ENCODE measurements at regions not wholly inside any gene's neighbourhood (a gene's known extent, or its start where the extent isn't known, plus 50 kb on each side); places are given as distances from the start of the nearest gene placed in this dataset.

DNA sequence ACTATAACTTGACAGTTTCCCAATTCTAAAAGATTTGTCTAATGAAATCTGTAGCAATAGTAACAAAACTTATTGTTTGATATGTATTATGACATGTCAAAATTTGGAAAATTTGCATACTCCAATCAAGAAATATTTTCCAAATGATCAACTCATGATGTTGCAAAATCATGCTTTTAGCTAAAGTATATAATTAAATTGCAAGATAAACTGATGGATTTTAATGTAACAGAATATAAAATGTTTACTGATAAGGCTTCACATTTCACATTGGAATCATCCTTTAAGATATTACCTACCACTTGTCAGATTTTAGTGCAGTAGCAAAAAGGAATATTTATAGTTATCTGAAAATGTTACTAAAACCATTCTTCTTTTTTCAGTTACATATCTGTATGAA is 421.9 kb upstream of the SEMA3D start:
- no peak overlapping the region for H3K4me3 ChIP-seq (ENCODE audit: low read depth, low read length)
- no peak for TF ChIP-seq CTCF (IDR thresholded peaks at IDR 0.05; ENCODE audit: borderline replicate concordance, insufficient read depth, low read depth, low read length)

DNA sequence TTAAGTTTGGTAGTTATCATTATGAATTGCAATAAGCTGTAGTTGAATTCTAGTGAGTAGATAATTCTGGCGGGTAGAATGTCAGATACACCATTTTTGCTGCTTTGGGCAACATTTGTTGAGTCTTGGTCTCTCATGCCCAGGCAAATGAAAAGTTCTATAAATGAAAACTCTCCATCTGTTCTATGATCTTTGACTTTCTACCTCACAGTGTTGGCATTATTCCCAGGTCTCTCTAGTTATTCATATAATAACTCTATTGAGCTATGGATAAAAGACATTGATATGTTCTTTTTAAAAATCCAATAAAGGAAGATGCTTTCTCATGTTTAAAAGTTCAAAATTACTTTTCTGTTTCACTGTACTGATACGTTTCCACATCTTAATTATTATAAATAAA is 415.3 kb upstream of the SEMA3D start:
- no peak for TF ChIP-seq CTCF (IDR thresholded peaks at IDR 0.05; ENCODE audit: borderline replicate concordance, insufficient read depth, low read depth, low read length)
- no peak overlapping the region for H3K4me3 ChIP-seq (ENCODE audit: low read depth, low read length)

DNA sequence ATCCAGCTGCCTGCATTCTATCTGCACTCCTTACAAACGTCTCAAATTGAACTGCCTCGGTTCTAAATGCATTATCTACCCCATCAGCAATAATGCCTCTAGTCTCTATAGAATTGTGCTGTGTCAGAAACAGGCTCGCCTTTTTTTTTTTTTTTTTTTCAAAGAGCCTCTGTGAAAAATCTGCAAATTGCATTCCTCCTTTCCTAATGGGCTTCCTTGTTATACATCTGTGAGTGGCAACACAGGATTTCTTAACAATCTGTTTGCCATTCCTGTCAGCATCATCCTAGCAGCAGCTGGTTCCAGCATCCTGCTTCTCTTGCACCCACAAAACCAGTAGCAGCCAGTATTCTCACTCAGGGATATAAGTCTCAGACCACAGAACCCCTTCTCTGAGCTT is 413.5 kb upstream of the SEMA3D start:
- TF ChIP-seq CTCF (IDR thresholded peaks at IDR 0.05; ENCODE audit: borderline replicate concordance, insufficient read depth, low read depth, low read length): no peak
- no peak overlapping the region for H3K4me3 ChIP-seq (ENCODE audit: low read depth, low read length)

GRCh38 chr7:85596827-85597226 is 410.0 kb upstream of the SEMA3D start:
- TF ChIP-seq CTCF (IDR thresholded peaks at IDR 0.05; ENCODE audit: borderline replicate concordance, insufficient read depth, low read depth, low read length): no peak
- H3K4me3 ChIP-seq (ENCODE audit: low read depth, low read length): no peak overlapping the region

DNA sequence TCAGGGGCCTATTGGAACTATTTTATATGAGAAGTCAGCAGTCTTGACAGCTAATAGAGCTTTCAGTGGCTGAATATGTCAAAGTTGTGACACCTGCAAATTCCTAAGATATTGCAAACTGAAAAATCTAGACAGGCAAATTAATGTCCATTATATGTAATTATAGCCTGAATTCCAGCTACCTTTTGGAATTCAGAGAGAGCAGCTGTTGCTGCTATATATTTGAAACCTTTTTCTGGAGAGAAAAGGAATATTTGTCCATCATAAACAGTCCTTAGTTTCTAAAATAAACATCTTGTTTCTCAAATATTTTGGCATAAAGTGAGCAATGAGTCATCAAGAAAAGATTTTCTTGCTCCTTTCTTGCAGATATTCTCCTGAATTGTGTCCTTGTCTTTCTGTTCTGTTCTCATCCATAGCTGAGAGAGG is 408.9 kb upstream of the SEMA3D start:
- TF ChIP-seq CTCF (IDR thresholded peaks at IDR 0.05; ENCODE audit: borderline replicate concordance, insufficient read depth, low read depth, low read length): no peak
- no peak overlapping the region for H3K4me3 ChIP-seq (ENCODE audit: low read depth, low read length)

DNA sequence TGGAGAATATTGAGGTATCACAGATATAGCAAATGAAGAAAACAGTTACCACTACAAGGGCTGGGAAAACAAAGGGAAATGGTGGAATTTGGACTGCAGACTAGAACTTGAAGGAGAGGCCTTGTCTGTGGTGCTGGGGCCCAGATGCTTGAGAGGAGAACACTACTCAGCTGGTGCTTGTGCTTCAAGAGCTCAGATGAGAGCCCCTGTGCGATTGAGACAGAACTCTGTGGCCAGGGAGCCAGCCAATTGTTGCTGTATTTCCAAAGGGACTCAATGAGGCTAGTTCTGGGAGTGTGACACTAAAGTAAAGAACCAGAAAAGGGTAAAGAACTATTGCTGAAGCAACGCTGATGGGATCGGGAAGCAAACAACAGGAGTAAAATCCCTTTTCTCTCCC is 406.5 kb upstream of the SEMA3D start:
- no peak for TF ChIP-seq CTCF (IDR thresholded peaks at IDR 0.05; ENCODE audit: borderline replicate concordance, insufficient read depth, low read depth, low read length)
- H3K4me3 ChIP-seq (ENCODE audit: low read depth, low read length): no peak overlapping the region

GRCh38 chr7:85587785-85588184 is 400.9 kb upstream of the SEMA3D start:
- no peak overlapping the region for H3K4me3 ChIP-seq (ENCODE audit: low read depth, low read length)
- no peak for TF ChIP-seq CTCF (IDR thresholded peaks at IDR 0.05; ENCODE audit: borderline replicate concordance, insufficient read depth, low read depth, low read length)

All from GM12875 (cell line).